HEK293 (cell line): ENCODE measurements at regions not wholly inside any gene's neighbourhood (a gene's known extent, or its start where the extent isn't known, plus 50 kb on each side); places are given as distances from the start of the nearest gene placed in this dataset.

Source experiments
- CTCF ChIA-PET: fragments of 350-600 bp; formaldehyde crosslinking; extraction: SDS; loops from one replicate; lab custom pipeline; 2021; ENCODE audit warnings: antibody characterized with exemption; lab: Yijun Ruan, JAX
- POLR2A ChIA-PET: fragments of 300-600 bp; formaldehyde crosslinking; extraction: SDS; loops from one replicate; lab custom pipeline; 2020; ENCODE audit warnings: antibody characterized with exemption, inconsistent platforms; lab: Yijun Ruan, JAX
- H3K27ac ChIP-seq: fragments of 200-500 bp; sonication (Bioruptor generic); 2 replicates; pipeline ENCODE4 v1.5.1; 2014; ENCODE audit warnings: low read depth, low read length, control low read depth, inconsistent platforms; ENCODE audit errors: extremely low read depth
- H3K36me3 ChIP-seq, 2 experiments: fragments of 200-500 bp in 1 of 2; sonication (Bioruptor generic) in 1 of 2; 1 replicate in 1 of 2; 2 replicates in 1 of 2; pipeline ENCODE4 v1.5.1; 2014 to 2017; ENCODE audit warnings: inconsistent platforms in 2 of 2, low read length in 2 of 2; ENCODE audit not compliant: control insufficient read depth in 2 of 2, insufficient read depth in 1 of 2
- H3K4me1 ChIP-seq: fragments of 200-500 bp; sonication (Bioruptor generic); 2 replicates; pipeline ENCODE4 v1.5.1; 2014; ENCODE audit warnings: mild to moderate bottlenecking, low read length, inconsistent platforms; ENCODE audit not compliant: control insufficient read depth, insufficient read depth
- H3K4me3 ChIP-seq: 2 replicates; pipeline ENCODE4 v1.5.1; 2011; ENCODE audit warnings: low read depth, mild to moderate bottlenecking, control low read depth, low read length, moderate library complexity
- H3K9me3 ChIP-seq: fragments of 200-500 bp; sonication (Bioruptor generic); 2 replicates; pipeline ENCODE4 v1.5.1; 2014; ENCODE audit warnings: low read depth, low read length, inconsistent platforms; ENCODE audit not compliant: control insufficient read depth, insufficient read depth
- GLIS2 ChIP-seq: fragments of 450-650 bp; formaldehyde crosslinking; IDR thresholded peaks from 2 replicates; pipeline ENCODE4 v1.5.1; 2016; ENCODE audit warnings: missing biosample characterization, missing genetic modification characterization
- KLF16 ChIP-seq: fragments of 450-650 bp; formaldehyde crosslinking; IDR thresholded peaks from 2 replicates; pipeline ENCODE4 v1.5.1; 2017; ENCODE audit warnings: missing biosample characterization, missing genetic modification characterization
- KLF8 ChIP-seq: fragments of 450-650 bp; formaldehyde crosslinking; IDR thresholded peaks from 2 replicates; pipeline ENCODE4 v1.5.1; 2016; ENCODE audit warnings: missing biosample characterization, missing genetic modification characterization
- OVOL3 ChIP-seq: fragments of 450-650 bp; formaldehyde crosslinking; IDR thresholded peaks from 2 replicates; pipeline ENCODE4 v1.5.1; 2016; ENCODE audit warnings: missing biosample characterization, missing genetic modification characterization
- SETDB1 ChIP-seq: IDR thresholded peaks from one replicate; pipeline ENCODE4 v1.6.1; 2017; ENCODE audit warnings: mild to moderate bottlenecking, low read length, moderate library complexity, mixed read lengths; ENCODE audit not compliant: insufficient read length
- SP3 ChIP-seq: fragments of 450-650 bp; formaldehyde crosslinking; IDR thresholded peaks from 2 replicates; pipeline ENCODE4 v1.5.1; 2016; ENCODE audit warnings: missing biosample characterization, missing genetic modification characterization
- TRIM28 ChIP-seq: IDR thresholded peaks from 2 replicates; pipeline ENCODE4 v1.6.1; 2011; ENCODE audit warnings: low read length, control low read depth, borderline replicate concordance
- TSHZ1 ChIP-seq: fragments of 450-650 bp; formaldehyde crosslinking; IDR thresholded peaks from 2 replicates; pipeline ENCODE4 v1.5.1; 2016; ENCODE audit warnings: missing biosample characterization, missing genetic modification characterization, borderline replicate concordance
- YY1 ChIP-seq: fragments of 450-650 bp; formaldehyde crosslinking; IDR thresholded peaks from 2 replicates; pipeline ENCODE4 v1.5.1; 2018; ENCODE audit warnings: missing biosample characterization, missing genetic modification characterization
- ZNF140 ChIP-seq: fragments of 450-650 bp; formaldehyde crosslinking; IDR thresholded peaks from 2 replicates; pipeline ENCODE4 v1.5.1; 2016; ENCODE audit warnings: missing biosample characterization, missing genetic modification characterization
- ZNF157 ChIP-seq: fragments of 450-650 bp; formaldehyde crosslinking; IDR thresholded peaks from 2 replicates; pipeline ENCODE4 v1.5.1; 2016; ENCODE audit warnings: missing biosample characterization, missing genetic modification characterization
- ZNF16 ChIP-seq: fragments of 450-650 bp; formaldehyde crosslinking; IDR thresholded peaks from 2 replicates; pipeline ENCODE4 v1.5.1; 2016; ENCODE audit warnings: low read depth, missing biosample characterization, missing genetic modification characterization
- ZNF169 ChIP-seq: fragments of 450-650 bp; formaldehyde crosslinking; IDR thresholded peaks from 2 replicates; pipeline ENCODE4 v1.5.1; 2016; ENCODE audit warnings: missing biosample characterization, missing genetic modification characterization
- ZNF2 ChIP-seq: fragments of 450-650 bp; formaldehyde crosslinking; IDR thresholded peaks from 2 replicates; pipeline ENCODE4 v1.5.1; 2016; ENCODE audit warnings: missing biosample characterization, missing genetic modification characterization
- ZNF221 ChIP-seq: fragments of 450-650 bp; formaldehyde crosslinking; IDR thresholded peaks from 2 replicates; pipeline ENCODE4 v1.5.1; 2017; ENCODE audit warnings: missing biosample characterization, missing genetic modification characterization, borderline replicate concordance
- ZNF311 ChIP-seq: fragments of 450-650 bp; formaldehyde crosslinking; IDR thresholded peaks from 2 replicates; pipeline ENCODE4 v1.5.1; 2017; ENCODE audit warnings: missing biosample characterization, missing genetic modification characterization, borderline replicate concordance
- ZNF354C ChIP-seq: fragments of 450-650 bp; formaldehyde crosslinking; IDR thresholded peaks from 2 replicates; pipeline ENCODE4 v1.5.1; 2016; ENCODE audit warnings: missing biosample characterization, missing genetic modification characterization, low read depth, borderline replicate concordance
- ZNF433 ChIP-seq: fragments of 450-650 bp; formaldehyde crosslinking; IDR thresholded peaks from 2 replicates; pipeline ENCODE4 v1.5.1; 2016; ENCODE audit warnings: missing biosample characterization, missing genetic modification characterization, low read depth
- ZNF514 ChIP-seq: fragments of 450-650 bp; formaldehyde crosslinking; IDR thresholded peaks from 2 replicates; pipeline ENCODE4 v1.5.1; 2016; ENCODE audit warnings: missing biosample characterization, missing genetic modification characterization
- ZNF544 ChIP-seq: fragments of 450-650 bp; formaldehyde crosslinking; IDR thresholded peaks from 2 replicates; pipeline ENCODE4 v1.5.0; 2017; ENCODE audit warnings: missing biosample characterization, missing genetic modification characterization
- ZNF571 ChIP-seq: fragments of 450-650 bp; formaldehyde crosslinking; IDR thresholded peaks from 2 replicates; pipeline ENCODE4 v1.5.0; 2017; ENCODE audit warnings: missing biosample characterization, missing genetic modification characterization
- ZNF621 ChIP-seq: fragments of 450-650 bp; formaldehyde crosslinking; IDR thresholded peaks from 2 replicates; pipeline ENCODE4 v1.5.1; 2017; ENCODE audit warnings: missing biosample characterization, missing genetic modification characterization
- ZNF623 ChIP-seq: fragments of 450-650 bp; formaldehyde crosslinking; IDR thresholded peaks from 2 replicates; pipeline ENCODE4 v1.5.1; 2016; ENCODE audit warnings: missing biosample characterization, missing genetic modification characterization
- ZNF664 ChIP-seq: fragments of 450-650 bp; formaldehyde crosslinking; IDR thresholded peaks from 2 replicates; pipeline ENCODE4 v1.5.1; 2016; ENCODE audit warnings: missing biosample characterization, missing genetic modification characterization
- ZNF792 ChIP-seq: fragments of 450-650 bp; formaldehyde crosslinking; IDR thresholded peaks from 2 replicates; pipeline ENCODE4 v1.5.1; 2016; ENCODE audit warnings: missing biosample characterization, missing genetic modification characterization
- TF ChIP-seq, protein P1 (sequence below): fragments of 450-650 bp; formaldehyde crosslinking; IDR thresholded peaks from 2 replicates; pipeline ENCODE4 v1.5.1; 2016; ENCODE audit warnings: missing biosample characterization, missing genetic modification characterization

DNA sequence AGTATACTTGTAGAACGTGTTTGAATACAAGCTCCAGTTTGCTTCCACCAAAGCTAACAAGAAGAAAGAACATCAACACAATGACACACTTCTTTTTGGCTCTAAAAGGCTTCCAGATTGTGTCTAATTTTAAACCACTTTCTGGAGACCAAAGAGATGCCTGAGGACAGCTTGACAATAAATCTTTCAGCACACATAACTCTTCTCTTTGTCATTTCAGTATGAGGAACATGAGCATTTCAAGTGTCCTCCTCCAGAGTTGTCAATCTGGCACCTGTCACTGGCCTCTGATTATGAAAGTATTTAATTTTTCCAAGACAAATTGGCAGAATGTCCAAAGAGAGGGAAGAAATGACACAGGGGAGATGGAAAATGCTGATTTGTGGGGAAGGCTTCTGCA is 79.0 kb upstream of the TLR4 start:
- no peaks in the 10 kb centered on the region for H3K36me3 ChIP-seq
- H3K27ac ChIP-seq: no peak overlapping the region
- no peak for TF ChIP-seq TRIM28
- no peak for TF ChIP-seq OVOL3 (tag by site-specific recombination)
- TF ChIP-seq GLIS2: no peak
- CTCF ChIA-PET: no interaction called here
- no peaks in the 10 kb centered on the region for H3K4me1 ChIP-seq
- no peak overlapping the region for H3K4me3 ChIP-seq
- POLR2A ChIA-PET: no interaction called here
- no peaks in the 10 kb centered on the region for H3K9me3 ChIP-seq

DNA sequence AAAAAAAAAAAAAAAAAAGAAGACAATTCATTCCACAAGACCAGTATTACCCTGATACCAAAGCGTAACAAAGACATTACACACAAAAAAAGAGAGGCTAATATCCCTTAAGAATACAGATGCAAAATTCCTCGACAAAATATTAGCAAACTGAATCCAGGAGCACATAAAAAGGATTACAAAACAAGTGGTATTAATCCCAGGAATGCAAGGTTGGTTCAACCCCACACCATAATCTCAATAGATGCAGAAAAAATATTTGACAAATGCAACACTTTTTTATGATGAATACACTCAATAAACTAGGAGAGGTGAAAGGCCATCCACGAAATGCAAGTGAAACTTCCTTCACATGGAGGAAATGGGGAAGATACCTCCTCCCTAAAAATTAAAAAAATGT is 80.1 kb upstream of the TLR4 start:
- TF ChIP-seq SETDB1 (peak; percentile 61), KLF8 (tag by site-specific recombination) (no peak), ZNF221 (tag by site-specific recombination) (no peak)
- H3K4me3 ChIP-seq: no peak overlapping the region
- no peaks in the 10 kb centered on the region for H3K36me3 ChIP-seq
- no peaks in the 10 kb centered on the region for H3K9me3 ChIP-seq
- POLR2A ChIA-PET: no interaction called here
- H3K27ac ChIP-seq: no peak overlapping the region
- CTCF ChIA-PET: no interaction called here
- H3K4me1 ChIP-seq: no peaks in the 10 kb centered on the region

DNA sequence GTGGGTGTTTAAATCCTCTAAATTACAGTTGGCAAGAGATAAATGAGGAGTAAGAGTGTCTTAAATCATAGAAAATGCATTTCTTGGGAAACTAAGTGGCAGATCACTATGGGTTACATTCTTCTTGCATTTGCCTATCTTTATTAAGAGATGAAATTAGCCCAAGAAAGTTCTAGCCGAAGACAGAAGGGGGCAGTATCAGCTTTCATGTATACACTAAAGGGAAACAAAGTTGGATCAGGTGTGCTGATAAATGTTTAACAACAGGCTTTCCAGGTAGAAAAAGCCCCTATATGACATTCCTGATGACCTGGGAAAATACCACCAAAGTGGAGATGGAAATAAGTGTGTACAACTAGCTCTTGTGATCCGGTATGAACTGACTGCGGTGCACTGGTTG is 81.9 kb upstream of the TLR4 start:
- TF ChIP-seq ZNF157 (tag by site-specific recombination) (no peak), ZNF311 (no peak), ZNF571 (no peak), ZNF16 (no peak), ZNF514 (no peak)
- Histone ChIP-seq H3K27ac (no peak overlapping the region), H3K9me3 (no peaks in the 10 kb centered on the region)

DNA sequence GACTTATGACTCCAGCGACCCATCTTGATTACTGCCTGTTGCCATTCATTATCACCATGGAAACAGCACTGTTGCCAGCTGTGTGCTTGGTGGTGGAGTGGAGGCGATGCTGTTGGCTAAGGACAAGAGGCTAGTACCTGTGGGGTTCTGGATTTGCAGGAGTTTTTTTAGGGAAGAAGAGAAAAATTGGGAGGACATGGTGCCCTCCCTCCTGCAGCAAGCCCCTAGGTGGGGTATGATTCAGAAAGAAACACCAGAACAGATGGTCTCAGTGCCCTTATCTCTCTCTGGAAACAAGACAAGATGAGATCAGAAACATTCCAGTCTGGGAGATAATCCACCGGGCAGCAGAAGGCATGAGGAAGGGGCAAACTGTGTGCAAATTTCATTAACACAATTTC is 87.8 kb upstream of the TLR4 start:
- POLR2A ChIA-PET: no interaction called here
- Histone ChIP-seq H3K4me3 (no peak overlapping the region), H3K4me1 (no peaks in the 10 kb centered on the region), H3K27ac (no peak overlapping the region), H3K9me3 (no peaks in the 10 kb centered on the region), H3K36me3 (no peaks in the 10 kb centered on the region)
- CTCF ChIA-PET: no interaction called here
- TF ChIP-seq TSHZ1 (no peak), ZNF140 (tag by site-specific recombination) (no peak), ZNF544 (tag by site-specific recombination) (no peak), ZNF433 (tag by site-specific recombination) (no peak), OVOL3 (tag by site-specific recombination) (no peak), ZNF792 (tag by site-specific recombination) (no peak), ZNF169 (tag by site-specific recombination) (no peak), KLF16 (tag by site-specific recombination) (no peak), YY1 (no peak), ZNF623 (tag by site-specific recombination) (no peak), ZNF354C (tag by site-specific recombination) (no peak), ZNF2 (no peak), SP3 (tag by site-specific recombination) (no peak), ZNF621 (tag by site-specific recombination) (no peak), ZNF664 (no peak)
- TF ChIP-seq, protein P1, sequence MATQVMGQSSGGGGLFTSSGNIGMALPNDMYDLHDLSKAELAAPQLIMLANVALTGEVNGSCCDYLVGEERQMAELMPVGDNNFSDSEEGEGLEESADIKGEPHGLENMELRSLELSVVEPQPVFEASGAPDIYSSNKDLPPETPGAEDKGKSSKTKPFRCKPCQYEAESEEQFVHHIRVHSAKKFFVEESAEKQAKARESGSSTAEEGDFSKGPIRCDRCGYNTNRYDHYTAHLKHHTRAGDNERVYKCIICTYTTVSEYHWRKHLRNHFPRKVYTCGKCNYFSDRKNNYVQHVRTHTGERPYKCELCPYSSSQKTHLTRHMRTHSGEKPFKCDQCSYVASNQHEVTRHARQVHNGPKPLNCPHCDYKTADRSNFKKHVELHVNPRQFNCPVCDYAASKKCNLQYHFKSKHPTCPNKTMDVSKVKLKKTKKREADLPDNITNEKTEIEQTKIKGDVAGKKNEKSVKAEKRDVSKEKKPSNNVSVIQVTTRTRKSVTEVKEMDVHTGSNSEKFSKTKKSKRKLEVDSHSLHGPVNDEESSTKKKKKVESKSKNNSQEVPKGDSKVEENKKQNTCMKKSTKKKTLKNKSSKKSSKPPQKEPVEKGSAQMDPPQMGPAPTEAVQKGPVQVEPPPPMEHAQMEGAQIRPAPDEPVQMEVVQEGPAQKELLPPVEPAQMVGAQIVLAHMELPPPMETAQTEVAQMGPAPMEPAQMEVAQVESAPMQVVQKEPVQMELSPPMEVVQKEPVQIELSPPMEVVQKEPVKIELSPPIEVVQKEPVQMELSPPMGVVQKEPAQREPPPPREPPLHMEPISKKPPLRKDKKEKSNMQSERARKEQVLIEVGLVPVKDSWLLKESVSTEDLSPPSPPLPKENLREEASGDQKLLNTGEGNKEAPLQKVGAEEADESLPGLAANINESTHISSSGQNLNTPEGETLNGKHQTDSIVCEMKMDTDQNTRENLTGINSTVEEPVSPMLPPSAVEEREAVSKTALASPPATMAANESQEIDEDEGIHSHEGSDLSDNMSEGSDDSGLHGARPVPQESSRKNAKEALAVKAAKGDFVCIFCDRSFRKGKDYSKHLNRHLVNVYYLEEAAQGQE (tag by site-specific recombination): no peak

More for the DNA sequence above, 81.9 kb upstream of the TLR4 start:
- Histone ChIP-seq H3K36me3 (no peaks in the 10 kb centered on the region), H3K4me1 (no peaks in the 10 kb centered on the region), H3K4me3 (no peak overlapping the region)
- ChIA-PET CTCF (interaction anchor here (0.7 to 1.2 kb wide), 3 partner anchors 16 to 679 kb away, joined by 3 read pairs; no protein-coding TSS in a partner anchor), POLR2A (no interaction called here)
